GM12878 (cell line): ENCODE measurements at regions not wholly inside any gene's neighbourhood (a gene's known extent, or its start where the extent isn't known, plus 50 kb on each side); places are given as distances from the start of the nearest gene placed in this dataset.
"Not testable (repeated sequence)": the region's sequence is repeated elsewhere in the genome, so short reads cannot be mapped to it uniquely, and the experiment has no call there.

Experiments used
- ATAC-seq: fragments of 200-7000 bp; cut with Tn5 transposase; 3 replicates; pipeline ENCODE4 v1.9.1; 2020; ENCODE audit warnings: mild to moderate bottlenecking, moderate library complexity
- BruUV-seq: library from RNA; stranded (reverse); fragments of 400-500 nt; replicated peaks from 2 replicates; lab custom pipeline; 2021; lab: Mats Ljungman, UMichigan
- CTCF ChIA-PET: fragments of 300-600 bp; sonication (Branson Sonifier 250); formaldehyde crosslinking; extraction: SDS; loops from one replicate; lab custom pipeline; 2021; ENCODE audit warnings: inconsistent platforms; lab: Yijun Ruan, JAX
- POLR2A ChIA-PET: fragments of 350-600 bp; formaldehyde crosslinking; extraction: SDS; loops from one replicate; lab custom pipeline; 2021; ENCODE audit warnings: inconsistent platforms; lab: Charles Lee
- RAD21 ChIA-PET: fragments of 300-600 bp; sonication (Branson Sonifier 250); formaldehyde crosslinking; loops from one replicate; lab custom pipeline; 2023; ENCODE audit warnings: antibody characterized with exemption; ENCODE audit not compliant: unreplicated experiment; lab: Charles Lee
- SMC1A ChIA-PET: fragments of 300-600 bp; sonication (Branson Sonifier 250); formaldehyde crosslinking; loops from one replicate; lab custom pipeline; 2023; ENCODE audit not compliant: unreplicated experiment, uncharacterized antibody; lab: Charles Lee
- DNase-seq: peaks from one replicate; pipeline ENCODE4 v3.0.0-alpha.2; 2011; ENCODE audit warnings: low read depth, low spot score
- FAIRE-seq: peaks from 3 replicates; lab custom pipeline; 2011; peaks lifted over from hg19 to GRCh38; lab: Jason Lieb, UNC
- H2AFZ ChIP-seq: 2 replicates; pipeline ENCODE4 v1.6.0; 2011; ENCODE audit warnings: low read depth, low read length, control low read depth; ENCODE audit not compliant: control insufficient read depth
- H3K27ac ChIP-seq: 2 replicates; pipeline ENCODE4 v1.5.1; 2011; ENCODE audit warnings: control low read depth; ENCODE audit not compliant: control insufficient read depth, insufficient read depth
- H3K27me3 ChIP-seq, 2 experiments: replicated peaks in 1 of 2; 2 replicates each; pipeline versions ENCODE4 v1.6.0 to v1.6.1; 2011; ENCODE audit warnings: low read length in 1 of 2; ENCODE audit not compliant: control insufficient read depth in 2 of 2, insufficient read depth in 2 of 2
- H3K36me3 ChIP-seq, 2 experiments: 2 replicates each; pipeline ENCODE4 v1.5.1; 2011; ENCODE audit warnings: low read length in 1 of 2; ENCODE audit not compliant: control insufficient read depth in 2 of 2, insufficient read depth in 2 of 2
- H3K4me1 ChIP-seq: 2 replicates; pipeline ENCODE4 v1.6.1; 2011; ENCODE audit warnings: mild to moderate bottlenecking, low read length, moderate library complexity, mixed read lengths; ENCODE audit not compliant: control insufficient read depth, insufficient read depth
- H3K4me2 ChIP-seq: 2 replicates; pipeline ENCODE4 v1.6.0; 2011; ENCODE audit warnings: control low read depth; ENCODE audit not compliant: control insufficient read depth, insufficient read depth
- H3K4me3 ChIP-seq: fragments of 200-600 bp; sonication (generic); 2 replicates; pipeline ENCODE4 v1.5.1; 2016
- H3K79me2 ChIP-seq: 2 replicates; pipeline ENCODE4 v1.6.0; 2011; ENCODE audit warnings: low read length; ENCODE audit not compliant: control insufficient read depth, insufficient read depth
- H3K9ac ChIP-seq: 2 replicates; pipeline ENCODE4 v1.8.0; 2011; ENCODE audit warnings: low read length, control low read depth, mixed read lengths; ENCODE audit not compliant: control insufficient read depth, insufficient read depth
- H3K9me3 ChIP-seq: replicated peaks from 3 replicates; pipeline ENCODE4 v1.5.1; 2011; ENCODE audit warnings: mild to moderate bottlenecking, low read length; ENCODE audit not compliant: control insufficient read depth, insufficient read depth
- H4K20me1 ChIP-seq: 2 replicates; pipeline ENCODE4 v1.6.0; 2011; ENCODE audit not compliant: control insufficient read depth, insufficient read depth
- FOXM1 ChIP-seq: IDR thresholded peaks from 2 replicates; pipeline ENCODE4 v1.6.1; 2012; ENCODE audit warnings: low read depth, mild to moderate bottlenecking, inconsistent platforms, low read length, moderate library complexity
- GABPA ChIP-seq: IDR thresholded peaks from 2 replicates; pipeline ENCODE4 v1.6.1; 2014; ENCODE audit warnings: antibody characterized with exemption, low read depth, mild to moderate bottlenecking, inconsistent platforms
- GATAD2B ChIP-seq: fragments of 450-650 bp; conservative IDR thresholded peaks from 2 replicates; pipeline ENCODE4 v1.6.1; 2017; ENCODE audit warnings: low read depth, mild to moderate bottlenecking, moderate library complexity
- MTA3 ChIP-seq: IDR thresholded peaks from 2 replicates; pipeline ENCODE4 v1.6.1; 2012; ENCODE audit warnings: low read length, inconsistent platforms, borderline replicate concordance
- NFIC ChIP-seq: IDR thresholded peaks from 2 replicates; pipeline ENCODE4 v1.6.1; 2012; ENCODE audit warnings: low read depth, mild to moderate bottlenecking, inconsistent platforms, low read length, moderate library complexity
- NFYA ChIP-seq: IDR thresholded peaks from 2 replicates; pipeline ENCODE4 v1.6.1; 2011; ENCODE audit warnings: low read depth, mild to moderate bottlenecking, low read length, improper control_type of control experiment, borderline replicate concordance
- SPI1 ChIP-seq: IDR thresholded peaks from 2 replicates; pipeline ENCODE4 v1.6.1; 2011; ENCODE audit warnings: low read depth, mild to moderate bottlenecking, low read length, moderate library complexity, borderline replicate concordance; ENCODE audit not compliant: insufficient read depth
- WGBS: methylation state at CpG from one replicate; pipeline ENCODE4 v1.1.6; 2016; ENCODE audit warnings: low lambda C conversion rate; ENCODE audit not compliant: insufficient replicate concordance, insufficient coverage; ENCODE audit errors: missing lambda C conversion rate; 5-methylcytosine and 5-hydroxymethylcytosine counted together
- in situ Hi-C: fragments of 300-500 bp; cut with MboI; formaldehyde crosslinking; loops from 9 replicates; pipeline ENCODE4 v1.14.3; 2018; ENCODE audit warnings: mixed read lengths
- intact Hi-C: fragments of 100-400 bp; cut with micrococcal nuclease; formaldehyde crosslinking; loops from one replicate; pipeline ENCODE4 v1.14.2; 2022; ENCODE audit not compliant: unreplicated experiment
- TF ChIP-seq, protein P1 (sequence below): IDR thresholded peaks from 2 replicates; pipeline ENCODE4 v1.6.1; 2012; ENCODE audit warnings: low read depth, low read length, improper control_type of control experiment
- TF ChIP-seq, protein P2 (sequence below): fragments of 450-650 bp; IDR thresholded peaks from 2 replicates; pipeline ENCODE4 v1.6.1; 2016; ENCODE audit warnings: mild to moderate bottlenecking

DNA sequence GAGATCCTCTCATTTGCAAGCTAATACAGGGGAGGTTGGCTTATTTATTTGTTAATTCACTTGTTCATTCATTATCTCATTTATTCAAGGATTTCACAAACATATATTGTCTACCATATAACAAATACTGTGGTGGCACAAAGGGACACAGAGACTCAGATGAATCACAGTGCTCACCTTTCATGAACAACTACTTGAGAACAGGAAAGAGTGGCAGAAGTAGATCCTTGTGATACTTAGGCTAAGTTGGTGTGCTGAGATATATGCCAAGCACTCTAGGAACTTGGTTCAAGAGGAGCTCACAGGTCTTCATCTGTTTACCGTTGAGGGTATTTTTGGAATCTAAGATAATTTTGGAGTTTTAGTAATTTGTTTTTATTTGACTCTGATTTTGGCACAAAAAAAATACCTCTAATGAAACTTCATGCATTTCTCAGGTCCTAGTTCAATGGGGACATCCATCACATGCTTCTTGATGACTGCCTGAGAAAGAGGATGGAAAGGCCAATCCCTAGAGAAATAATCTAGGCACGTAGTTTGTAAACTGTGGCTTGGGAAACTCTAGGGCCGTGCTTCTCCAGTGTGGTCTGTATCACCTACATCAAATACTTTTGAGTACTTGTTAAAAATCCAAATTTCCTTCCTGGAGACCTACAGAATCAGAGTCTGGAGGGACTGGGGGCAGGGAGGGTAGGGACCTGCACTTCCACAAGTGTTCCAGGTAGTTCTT, 113.3 kb downstream of the OSTF1 start:
- ChIA-PET POLR2A (no interaction called here), CTCF (interaction anchor here (0.6 to 2.4 kb wide), 10 partner anchors 9 to 665 kb away, joined by 3 to 6 read pairs (median 4); no protein-coding TSS in a partner anchor), RAD21 (interaction anchor here (1.0 to 1.5 kb wide), 4 partner anchors 36 to 1100 kb away, joined by 3 to 5 read pairs (median 4); no protein-coding TSS in a partner anchor), SMC1A (interaction anchor here (0.9 to 1.7 kb wide), 5 partner anchors 10 to 665 kb away, joined by 3 to 5 read pairs (median 3); no protein-coding TSS in a partner anchor)
- in situ Hi-C loops (no loop called here), intact Hi-C loops (loop anchor here (1.0 kb wide), 1 partner anchor 37 kb away; no protein-coding TSS in a partner anchor)
- no peak for ATAC-seq
- Histone ChIP-seq H3K27ac (no peak overlapping the region), H3K79me2 (no peaks in the 10 kb centered on the region), H3K9me3 (no peaks in the 10 kb centered on the region), H3K27me3 (no peaks in the 10 kb centered on the region), H3K4me2 (no peak overlapping the region), H3K4me3 (no peak overlapping the region), H3K36me3 (no peaks in the 10 kb centered on the region), H3K9ac (no peak overlapping the region), H2AFZ (no peak overlapping the region), H4K20me1 (no peaks in the 10 kb centered on the region), H3K4me1 (no peaks in the 10 kb centered on the region)
- WGBS: 10% methylated on average over 3 of the region's 3 CpGs
- TF ChIP-seq, protein P1, sequence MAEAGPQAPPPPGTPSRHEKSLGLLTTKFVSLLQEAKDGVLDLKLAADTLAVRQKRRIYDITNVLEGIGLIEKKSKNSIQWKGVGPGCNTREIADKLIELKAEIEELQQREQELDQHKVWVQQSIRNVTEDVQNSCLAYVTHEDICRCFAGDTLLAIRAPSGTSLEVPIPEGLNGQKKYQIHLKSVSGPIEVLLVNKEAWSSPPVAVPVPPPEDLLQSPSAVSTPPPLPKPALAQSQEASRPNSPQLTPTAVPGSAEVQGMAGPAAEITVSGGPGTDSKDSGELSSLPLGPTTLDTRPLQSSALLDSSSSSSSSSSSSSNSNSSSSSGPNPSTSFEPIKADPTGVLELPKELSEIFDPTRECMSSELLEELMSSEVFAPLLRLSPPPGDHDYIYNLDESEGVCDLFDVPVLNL: no peak
- TF ChIP-seq, protein P2, sequence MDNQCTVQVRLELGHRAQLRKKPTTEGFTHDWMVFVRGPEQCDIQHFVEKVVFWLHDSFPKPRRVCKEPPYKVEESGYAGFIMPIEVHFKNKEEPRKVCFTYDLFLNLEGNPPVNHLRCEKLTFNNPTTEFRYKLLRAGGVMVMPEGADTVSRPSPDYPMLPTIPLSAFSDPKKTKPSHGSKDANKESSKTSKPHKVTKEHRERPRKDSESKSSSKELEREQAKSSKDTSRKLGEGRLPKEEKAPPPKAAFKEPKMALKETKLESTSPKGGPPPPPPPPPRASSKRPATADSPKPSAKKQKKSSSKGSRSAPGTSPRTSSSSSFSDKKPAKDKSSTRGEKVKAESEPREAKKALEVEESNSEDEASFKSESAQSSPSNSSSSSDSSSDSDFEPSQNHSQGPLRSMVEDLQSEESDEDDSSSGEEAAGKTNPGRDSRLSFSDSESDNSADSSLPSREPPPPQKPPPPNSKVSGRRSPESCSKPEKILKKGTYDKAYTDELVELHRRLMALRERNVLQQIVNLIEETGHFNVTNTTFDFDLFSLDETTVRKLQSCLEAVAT: no peak
- TF ChIP-seq GATAD2B (no peak), FOXM1 (no peak), SPI1 (no peak), NFIC (no peak), GABPA (no peak), NFYA (no peak), MTA3 (no peak)
- no peak for DNase-seq
- no peak for FAIRE-seq
- BruUV-seq: no TSS peak

DNA sequence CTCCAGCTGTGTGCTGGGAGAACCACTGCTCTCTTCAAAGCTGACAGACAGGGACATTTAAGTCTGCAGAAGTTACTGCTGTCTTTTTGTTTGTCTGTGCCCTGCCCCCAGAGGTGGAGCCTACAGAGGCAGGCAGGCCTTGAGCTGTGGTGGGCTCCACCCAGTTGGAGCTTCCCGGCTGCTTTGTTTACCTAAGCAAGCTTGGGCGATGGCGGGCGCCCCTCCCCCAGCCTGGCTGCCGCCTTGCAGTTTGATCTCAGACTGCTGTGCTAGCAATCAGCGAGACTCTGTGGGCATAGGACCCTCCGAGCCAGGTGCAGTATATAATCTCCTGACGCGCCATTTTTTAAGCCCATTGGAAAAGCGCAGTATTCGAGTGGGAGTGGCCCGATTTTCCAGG, 119.7 kb downstream of the OSTF1 start:
- H3K27ac ChIP-seq, FAIRE-seq, POLR2A ChIA-PET, H3K79me2 ChIP-seq, H3K36me3 ChIP-seq, H2AFZ ChIP-seq, H3K9me3 ChIP-seq, H4K20me1 ChIP-seq, RAD21 ChIA-PET, DNase-seq, H3K4me1 ChIP-seq, H3K4me3 ChIP-seq, H3K27me3 ChIP-seq, BruUV-seq, CTCF ChIA-PET, in situ Hi-C loops, SMC1A ChIA-PET, intact Hi-C loops, H3K9ac ChIP-seq, ATAC-seq, H3K4me2 ChIP-seq: not testable (repeated sequence)
- WGBS: 71% methylated on average over 11 of the region's 12 CpGs
